CD1c-positive myeloid dendritic cell (primary cell): ENCODE measurements at regions not wholly inside any gene's neighbourhood (a gene's known extent, or its start where the extent isn't known, plus 50 kb on each side); places are given as distances from the start of the nearest gene placed in this dataset.

Experiments used
- DNase-seq: peaks from one replicate; pipeline ENCODE4 v3.0.0-alpha.2; 2016; ENCODE audit errors: extremely low spot score

DNA sequence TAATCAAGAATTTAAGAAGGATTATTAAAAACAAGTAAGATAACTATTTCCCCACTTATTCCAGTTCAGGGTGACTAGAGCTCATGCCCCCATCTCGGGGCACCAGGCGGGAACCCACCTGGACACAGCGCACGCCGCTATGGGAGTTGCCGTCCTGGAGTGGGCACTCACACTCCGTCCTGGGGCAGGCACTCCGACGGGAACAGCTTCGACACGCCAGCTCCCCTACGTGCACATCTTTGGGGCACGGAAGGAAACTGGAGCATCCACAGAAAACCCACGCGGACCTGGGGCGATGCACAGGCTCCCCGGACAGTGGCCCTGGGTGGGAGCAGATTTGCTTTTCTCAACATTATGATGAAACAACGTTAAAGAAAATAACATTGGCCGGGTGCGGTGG is 52.0 kb upstream of the GATA5 start:
- DNase-seq = no peak

DNA sequence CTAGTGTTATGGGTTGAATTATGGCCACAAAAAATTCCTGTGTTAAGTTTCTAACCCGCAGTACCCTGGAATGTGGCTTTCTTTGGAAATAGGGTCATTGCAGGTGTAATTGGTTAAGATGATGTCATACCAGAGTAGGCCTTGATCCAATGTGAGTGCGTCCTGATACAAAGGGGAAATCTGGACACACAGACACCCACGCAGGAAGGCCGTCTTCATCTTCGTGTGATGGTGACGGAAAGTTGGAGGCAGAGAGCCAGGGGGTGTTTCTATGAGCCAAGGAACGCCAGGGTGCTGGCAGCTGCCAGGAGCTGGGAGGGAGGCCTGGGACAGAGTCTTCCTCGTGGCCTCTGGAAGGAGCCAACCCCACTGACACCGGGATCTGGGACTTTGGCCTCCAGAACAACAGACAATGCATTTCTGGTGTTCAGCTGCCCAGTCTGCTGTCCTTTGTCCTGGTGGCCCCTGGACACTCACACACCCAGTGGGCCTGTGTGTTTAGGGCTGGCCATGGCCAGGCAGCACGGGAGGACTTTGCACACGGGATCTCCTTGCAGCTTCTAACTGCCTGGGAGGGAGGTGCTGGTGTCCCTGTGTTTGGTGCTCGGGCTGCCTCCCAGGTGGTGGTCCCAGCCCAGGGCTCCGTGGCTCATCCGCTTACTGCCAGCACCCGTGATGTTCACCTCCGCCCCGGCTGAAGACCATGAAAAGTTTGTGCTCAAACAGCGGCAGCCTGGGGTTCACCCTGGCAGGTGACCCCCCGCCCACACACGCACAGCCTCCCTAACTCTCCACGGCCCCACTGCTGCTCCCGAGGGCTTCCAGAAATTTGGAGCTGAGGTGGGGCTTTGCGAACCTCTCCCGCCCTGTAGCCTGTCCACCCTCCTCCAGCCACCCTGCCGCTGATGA is 53.4 kb upstream of the GATA5 start:
- DNase-seq = no peak

DNA sequence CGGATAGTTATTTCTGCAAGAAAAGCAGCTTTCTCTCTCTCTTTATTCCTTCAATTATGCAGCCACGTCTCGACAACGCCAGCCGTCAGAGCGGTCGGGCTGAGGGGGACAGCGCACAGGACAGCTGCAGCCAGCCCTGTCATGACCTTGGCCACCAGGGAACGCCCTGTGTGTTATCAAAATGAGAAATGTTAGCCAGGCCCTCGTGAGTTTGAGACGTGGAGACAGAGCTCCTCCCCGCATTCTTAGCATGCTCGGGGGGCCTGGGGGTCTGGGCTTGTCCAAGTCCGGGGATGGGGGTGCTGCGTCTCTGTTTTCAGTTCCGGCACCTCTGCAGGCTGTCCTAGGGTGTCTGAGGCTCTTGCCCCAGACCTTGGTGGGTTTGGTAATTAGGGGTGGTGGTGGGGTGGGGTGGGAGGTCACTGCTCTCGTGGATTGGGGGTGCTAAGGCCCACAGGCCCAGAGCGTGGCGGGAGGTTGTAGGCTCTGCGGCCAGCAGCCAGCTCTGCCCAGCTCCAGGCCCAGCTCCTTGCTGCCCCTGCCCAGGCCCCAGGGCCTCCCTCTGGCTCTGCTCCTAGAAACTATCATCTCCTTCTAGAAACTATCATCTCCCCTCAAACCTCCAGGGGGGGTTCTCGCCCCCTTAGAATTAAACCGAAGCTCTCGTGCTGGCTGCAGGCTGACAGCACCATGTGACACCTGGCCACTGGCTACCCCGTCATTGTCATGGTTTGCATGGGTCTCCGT is 54.3 kb upstream of the GATA5 start:
- no peak for DNase-seq

DNA sequence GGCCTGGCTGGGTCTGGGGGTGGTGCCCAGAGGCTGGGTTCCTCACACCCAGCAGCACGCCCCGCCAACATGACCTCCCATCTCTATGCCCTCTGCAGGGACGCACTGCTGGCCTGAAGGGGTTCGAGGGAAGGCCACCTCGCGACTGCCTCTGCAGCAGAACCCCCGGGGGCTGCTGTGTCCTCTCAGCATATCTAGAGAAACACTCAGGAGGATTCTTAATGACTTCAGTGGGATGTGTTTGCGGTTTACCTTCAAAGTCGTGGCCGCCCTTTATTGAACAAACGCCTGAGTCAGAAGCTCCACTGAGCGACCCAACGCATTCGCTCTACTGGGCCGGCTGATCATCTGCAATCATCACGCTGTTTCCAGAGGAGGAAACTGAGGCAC is 54.8 kb upstream of the GATA5 start:
- DNase-seq = no peak

DNA sequence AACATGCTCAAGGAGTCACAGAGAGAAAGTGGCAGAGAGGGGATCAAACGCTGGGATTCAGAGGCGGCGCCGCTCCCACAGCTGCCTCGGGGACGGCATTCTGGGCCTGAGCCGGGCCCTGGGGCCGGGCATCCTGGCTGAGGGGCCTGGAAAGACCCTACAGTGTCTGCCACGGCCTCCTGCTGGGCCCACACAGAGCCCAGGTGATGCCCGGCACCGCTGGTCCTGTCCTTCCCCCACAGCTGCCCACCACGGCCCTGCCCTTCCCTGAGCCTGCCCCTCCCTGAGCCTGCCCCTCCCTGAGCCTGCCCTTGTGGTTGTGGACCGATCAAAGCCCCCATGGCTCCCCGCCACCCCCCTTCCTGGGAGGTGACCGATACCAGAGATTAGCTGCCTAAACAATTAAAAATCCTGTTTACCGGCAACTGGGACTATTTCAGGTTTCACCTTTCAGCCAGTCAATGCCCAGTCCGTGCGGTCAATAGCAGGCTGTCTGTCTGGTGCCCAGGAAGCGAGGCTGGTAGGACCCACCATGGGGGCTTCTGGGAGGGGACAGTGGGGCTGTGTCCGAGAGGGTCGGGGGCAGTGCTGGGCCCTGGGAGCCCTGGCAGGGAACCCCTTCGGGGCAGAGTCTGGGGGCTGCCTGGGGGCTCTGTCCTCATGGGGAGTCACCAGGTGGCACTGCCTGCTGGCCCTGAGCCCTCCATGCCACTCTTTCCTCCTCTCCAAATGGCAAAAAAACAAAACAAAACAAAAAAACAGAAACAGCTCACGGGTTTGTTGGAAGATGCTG is 55.4 kb upstream of the GATA5 start:
- no peak for DNase-seq

DNA sequence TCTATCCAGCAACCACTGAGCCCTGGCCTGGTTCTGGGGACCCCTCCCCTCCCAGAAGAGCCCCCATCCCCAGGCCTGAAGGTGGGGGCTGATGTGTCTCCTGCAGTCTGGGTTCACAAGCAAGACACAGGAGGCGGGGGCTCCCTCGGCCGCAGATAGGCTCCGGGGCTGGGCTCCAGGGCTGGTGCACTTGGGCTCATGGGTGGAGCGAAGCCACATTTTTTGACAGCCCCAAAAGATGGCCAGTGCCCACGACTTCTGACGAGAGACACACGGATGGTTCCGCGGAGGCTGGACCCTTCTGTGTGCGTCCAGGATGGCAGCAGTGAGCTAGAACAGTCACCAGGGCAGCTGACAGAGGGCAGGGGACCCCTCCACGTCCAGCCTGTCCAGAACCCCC is 57.1 kb upstream of the GATA5 start:
- DNase-seq = no peak

DNA sequence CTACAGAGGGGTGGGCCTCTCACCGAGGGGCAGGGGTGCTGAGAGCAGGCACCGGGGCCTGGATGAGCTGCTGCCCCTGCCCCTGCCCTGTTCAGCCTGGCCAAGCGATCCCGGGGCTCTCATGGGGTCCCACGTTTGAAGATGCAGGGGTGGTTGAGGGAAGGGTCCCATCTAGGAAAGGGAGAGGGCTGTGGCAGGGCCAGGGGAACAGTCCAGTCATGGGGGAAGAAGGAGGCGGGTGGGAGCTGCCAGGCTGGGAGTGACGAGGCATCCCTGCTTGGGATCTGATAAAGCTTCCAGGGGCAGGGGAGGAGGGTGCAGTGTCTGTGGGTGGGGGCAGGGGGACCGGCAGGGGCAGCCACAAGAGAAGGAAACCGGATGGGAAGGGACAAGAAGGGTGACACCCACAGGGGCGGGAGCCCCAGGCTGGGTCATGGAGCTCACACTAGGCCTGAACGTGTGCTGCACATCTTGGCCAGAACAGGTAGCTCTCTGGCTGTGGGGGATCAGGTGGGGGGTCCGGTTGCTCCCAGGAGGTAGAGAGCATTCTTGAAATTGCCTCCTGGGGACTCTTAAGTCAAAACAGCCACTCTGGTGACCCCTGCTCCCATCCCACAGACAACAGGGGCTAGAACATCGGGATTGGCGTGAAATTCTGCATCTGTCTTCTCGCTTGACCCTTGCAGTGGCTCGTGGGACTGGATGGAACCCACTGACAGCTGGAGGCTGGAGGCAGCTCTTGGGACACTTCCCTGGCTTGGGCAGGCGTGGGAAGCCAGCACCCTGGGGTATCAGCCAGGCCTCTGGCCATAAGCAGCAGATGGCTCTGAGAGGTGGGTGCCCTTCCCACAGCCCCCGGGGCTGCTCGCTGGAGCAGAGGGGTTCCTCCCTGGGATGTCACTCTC is 58.0 kb upstream of the GATA5 start:
- DNase-seq = no peak

DNA sequence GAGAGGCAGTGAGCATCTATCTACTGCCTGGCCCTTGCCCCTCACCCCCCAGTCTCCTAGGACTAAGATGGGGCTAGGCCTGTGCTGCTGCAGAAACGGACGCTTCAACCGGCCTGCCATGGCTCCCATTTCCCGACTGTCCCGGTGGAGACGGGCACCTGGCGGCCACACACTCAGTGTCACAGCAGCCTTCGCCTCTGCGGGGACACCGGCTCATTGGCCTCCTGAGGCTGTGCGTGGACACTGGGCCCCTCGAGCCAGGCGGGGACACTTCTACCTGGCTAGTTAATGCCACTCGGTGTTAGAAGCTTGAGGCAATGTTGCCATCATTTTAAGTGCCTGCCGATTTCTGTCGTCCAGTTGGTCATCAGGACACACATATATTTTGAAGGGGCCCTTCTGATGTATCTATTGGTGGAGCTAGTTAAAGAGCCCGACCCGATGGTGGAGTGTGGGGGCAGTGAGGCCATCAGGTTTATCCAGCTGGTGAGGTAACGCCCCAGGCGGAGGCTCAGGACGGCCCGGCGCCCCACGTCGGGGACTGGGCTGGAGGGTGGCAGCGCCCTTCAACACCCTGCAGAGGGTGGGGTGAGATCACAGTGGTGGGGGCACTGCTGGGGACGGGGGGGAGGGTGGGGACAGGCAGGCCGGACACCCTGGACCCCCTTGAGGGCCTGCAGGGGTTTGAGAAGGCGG is 58.9 kb upstream of the GATA5 start:
- no peak for DNase-seq

DNA sequence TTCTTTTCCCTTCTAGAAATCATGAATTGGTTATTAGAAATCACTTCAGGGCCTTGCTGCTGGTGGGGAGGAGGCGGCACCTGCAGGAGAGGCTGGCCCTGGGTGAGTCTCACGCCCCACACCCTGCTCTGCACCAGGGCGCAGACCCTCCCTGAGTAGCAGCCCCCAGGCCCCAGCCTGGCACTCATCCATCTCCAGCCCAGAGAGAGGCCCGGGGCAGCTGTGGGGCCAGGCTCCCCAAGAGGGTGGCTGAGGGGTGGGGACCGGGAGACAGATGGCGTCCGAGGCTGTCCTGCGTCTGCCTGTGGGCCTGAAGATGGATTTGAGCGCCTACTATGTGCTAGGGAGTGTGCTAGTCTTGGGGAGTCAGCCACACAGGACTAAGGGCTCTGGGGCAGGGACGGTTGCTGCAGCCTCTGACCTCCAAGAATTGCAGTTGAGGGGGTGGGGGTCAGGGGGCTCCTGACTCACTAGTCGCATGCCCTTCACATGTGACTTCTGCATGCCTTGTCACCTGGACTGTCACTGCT is 59.6 kb upstream of the GATA5 start:
- DNase-seq = no peak

DNA sequence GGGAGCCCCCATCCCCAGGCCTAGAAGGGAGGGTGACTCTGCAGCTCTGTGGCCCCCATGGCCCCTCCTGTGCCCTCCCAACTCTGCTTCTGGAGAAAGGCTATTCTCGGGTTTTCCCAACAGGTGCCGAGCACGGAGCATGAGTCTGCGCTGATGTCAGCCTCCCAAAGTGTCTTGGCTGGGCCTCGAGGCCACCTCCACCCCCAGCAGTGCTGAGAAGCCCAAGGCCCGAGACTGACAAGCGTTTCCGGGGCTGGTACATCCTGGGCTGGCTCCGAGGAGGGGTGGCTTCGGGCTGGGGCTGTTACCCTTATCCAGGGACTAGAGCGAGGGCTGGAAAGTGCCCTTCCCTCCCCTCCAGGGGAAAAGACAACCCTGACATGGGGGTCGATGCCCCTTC is 60.2 kb upstream of the GATA5 start:
- no peak for DNase-seq

DNA sequence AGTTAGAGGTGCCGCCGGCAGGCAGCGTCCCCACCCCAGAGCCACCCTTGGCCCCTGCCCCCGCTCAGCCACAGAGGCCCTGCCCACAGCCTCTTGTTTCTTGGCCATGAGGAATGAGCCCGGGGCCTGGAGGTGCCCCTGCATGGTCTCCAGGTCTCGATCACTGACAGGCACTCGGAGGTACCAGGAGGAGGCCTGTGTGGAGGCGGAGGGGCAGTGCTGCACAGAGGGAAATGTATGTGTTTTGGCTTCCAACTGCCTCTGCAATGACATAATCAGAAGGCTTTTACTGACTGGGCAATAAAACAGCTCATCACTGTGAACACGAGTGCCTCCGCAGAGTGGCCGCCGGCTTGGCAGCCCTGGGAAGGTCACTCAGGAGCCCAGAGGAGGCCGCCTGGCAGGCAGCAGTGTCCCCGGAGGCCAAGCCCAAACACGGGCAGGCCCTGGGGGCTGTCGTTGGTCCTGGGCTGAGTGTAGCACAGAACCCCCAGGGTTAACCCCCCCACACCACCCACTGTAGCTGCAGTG is 61.1 kb upstream of the GATA5 start:
- no peak for DNase-seq

DNA sequence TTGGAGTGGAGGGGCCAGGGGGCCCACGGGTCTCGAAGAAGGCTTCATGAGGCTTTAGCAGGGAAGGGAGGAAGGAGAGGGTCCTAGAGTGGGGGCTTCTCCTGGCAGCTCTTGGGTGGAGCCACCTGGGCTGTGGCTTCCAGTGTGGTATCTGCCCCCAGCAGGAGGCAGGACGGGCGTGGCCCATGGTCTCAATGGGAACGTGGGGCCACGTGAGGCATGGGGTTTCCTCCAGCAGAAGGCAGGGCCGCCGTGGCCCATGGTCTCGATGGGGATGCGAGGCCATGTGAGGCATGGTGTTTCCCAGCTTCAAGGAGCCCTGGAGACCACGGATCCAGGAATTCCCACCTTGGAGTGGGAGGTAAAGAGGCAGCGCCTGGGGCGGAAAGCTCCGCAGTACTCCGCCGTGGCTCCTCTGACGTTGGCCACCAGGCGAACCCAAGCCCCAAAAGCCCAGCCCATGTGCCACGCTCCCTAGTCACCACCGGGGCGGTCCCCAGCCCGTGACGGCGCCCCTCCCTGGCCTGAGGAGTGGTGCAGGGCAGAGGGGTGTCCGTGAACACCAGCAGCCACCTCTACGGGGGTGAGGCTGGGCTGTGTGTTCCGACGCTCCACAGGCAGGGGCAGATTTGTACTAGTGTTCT is 62.0 kb upstream of the GATA5 start:
- no peak for DNase-seq

DNA sequence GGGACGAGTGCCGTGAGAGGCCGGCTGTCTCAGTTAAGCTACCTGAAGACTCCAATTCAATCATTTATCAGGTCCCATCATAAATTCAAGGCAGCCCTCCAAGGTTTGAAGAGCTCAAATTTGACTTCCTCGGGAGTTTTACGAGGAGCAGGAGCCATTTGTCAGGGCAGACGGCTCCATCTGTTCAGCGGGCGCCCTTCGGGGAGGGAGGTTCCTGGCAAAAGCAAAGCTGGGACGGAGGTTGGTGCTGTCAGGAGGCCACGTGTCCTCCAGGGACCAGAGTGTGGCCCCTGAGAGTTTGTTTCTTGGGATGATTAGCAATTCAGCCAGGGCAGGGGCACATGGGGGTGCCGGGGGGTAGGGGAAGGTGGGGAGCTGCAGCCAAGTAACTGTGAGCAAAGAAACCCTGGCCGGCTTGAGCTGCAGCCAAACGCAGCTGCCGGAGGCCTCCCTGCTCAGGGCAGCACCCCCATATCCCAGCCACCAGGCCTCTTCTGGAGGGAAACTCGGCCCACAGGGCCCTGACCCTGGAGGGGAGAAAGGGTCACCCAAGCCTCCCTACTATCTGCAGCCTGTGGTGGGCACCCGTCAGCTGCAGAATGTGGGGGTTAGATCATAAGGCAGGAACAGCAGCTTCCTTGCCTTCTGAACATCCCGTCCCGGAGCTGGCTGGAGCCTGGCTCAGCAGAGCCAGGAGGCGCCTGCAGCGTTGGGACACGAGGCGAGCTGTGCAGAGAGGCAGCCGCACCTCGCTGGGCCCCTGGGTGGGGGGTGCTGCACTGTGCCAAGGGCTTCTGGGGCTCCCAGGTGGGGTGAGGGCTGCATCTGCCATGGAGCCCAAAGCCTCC is 63.6 kb upstream of the GATA5 start:
- DNase-seq = no peak

DNA sequence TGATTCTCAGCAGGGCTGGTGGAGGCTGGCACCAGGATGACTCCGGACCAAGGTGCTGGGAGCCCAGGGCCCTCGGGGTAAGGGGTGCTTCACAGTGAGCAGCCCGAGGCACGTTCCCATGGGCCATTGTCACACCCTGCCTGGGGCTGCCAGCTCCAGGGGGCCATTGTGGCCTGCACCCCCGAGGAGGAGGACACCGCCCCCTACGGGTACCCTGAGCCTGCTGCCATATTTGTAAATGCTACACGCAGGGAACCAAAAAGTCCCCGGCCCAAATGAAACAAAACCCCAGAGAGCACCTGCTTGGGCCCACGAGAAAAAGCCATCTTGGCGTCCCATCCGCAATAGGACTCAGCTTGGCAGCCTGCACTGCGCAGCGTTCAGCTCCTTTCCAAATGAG is 64.7 kb upstream of the GATA5 start:
- no peak for DNase-seq

DNA sequence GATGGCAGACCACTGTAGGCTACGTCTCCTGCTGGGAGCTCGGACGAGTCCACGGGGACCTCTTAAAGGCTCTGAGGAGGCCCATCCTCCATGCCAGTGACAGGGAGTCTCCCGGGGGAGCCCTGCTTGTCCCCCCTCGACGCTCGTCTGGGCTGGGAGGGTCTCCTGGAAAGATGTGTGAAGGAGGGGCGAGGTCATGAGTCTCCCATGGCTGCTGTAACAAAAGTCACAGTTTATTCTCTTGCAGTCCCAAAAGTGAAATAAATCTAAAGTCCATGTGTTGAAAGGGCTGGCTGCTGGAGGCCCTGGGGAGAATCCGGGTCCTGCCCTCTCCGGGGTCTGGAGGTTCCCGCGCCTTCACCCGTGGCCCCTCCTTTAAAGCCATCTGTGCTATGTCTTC is 67.1 kb upstream of the GATA5 start:
- DNase-seq = no peak

DNA sequence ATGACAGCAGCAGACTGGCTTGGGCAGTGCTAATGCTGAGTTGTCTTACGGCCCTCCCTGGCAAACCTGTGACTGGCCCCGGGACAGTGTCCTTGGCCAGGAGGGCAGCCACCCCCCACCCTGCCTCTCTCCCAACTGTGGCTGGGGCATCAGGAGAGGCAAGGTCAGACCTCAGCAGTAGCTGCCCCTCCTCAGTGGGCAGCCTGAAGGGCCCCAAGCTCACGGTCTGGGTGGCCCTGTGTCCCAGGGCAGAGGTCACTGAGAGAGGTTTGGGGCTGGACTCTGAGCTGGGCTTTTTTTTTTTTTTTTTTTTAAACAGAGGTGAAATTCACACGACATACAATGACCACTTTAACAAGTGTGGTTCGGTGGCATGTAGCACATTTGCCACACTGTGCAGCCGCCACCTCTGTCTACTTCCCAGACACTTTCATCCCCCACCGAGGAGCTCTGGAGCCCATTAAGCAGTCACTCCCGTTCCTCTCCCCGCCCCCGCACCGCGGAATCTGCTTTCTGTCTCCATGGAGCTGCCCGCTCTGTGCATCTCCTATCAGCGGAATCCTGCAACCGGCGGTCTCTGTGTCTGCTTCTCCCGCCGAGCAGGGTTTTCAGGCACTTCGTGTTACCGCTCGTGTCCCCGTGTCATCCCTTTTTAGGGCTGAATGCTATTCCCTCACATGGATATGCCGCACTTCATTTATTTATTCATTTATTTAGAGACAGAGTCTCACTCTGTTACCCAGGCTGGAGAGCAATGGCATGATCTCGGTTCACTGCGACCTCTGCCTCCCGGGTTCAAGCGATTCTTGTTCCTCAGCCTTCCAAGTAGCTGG is 67.9 kb upstream of the GATA5 start:
- DNase-seq = no peak

DNA sequence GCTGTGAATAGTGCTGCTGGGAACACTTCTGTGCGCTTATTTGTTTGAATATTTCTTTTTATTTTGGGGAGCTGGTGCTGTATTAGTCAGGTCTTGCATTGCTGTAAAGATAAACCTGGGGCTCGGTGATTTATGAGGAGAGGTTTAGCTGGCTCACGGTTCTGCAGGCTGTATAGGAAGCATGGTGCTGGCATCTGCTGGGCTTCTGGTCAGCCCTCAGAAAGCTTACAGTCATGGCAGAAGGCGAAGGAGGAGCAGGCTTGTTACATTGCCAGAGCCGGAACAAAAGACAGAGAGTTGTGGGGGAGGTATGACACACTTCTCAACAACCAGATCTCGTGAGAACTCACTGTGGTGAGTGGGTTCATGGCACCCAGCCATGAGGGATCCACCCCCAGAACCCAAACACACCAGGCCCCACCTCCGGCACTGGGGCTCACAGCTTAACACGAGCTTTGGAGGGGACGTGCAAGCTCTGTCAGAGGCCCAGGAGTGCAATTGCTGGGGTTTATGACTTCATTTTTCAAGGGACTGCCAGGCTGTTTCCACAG is 68.8 kb upstream of the GATA5 start:
- DNase-seq = no peak

DNA sequence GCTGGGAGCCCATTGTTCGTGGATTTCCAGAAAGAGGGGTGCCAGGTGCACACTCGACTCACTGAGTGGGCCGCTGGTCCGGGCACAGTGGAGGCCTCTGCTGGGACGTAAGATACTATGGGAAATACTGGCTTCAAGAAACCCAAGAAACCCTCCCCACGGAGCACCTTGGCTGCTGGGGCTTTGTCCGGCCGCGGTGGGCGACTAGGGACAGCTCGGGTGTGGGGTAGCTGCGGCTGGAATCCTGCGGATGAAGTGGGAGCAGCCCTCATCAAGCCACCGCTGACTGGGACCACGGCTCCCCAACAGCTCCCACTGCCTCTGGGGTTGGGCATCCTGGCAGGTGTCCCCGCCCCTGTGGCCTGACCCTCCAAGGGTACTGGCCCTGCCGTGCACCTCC is 69.5 kb upstream of the GATA5 start:
- no peak for DNase-seq
